Neural progenitor cell (in vitro differentiated cells): ENCODE measurements at regions not wholly inside any gene's neighbourhood (a gene's known extent, or its start where the extent isn't known, plus 50 kb on each side); places are given as distances from the start of the nearest gene placed in this dataset.

Experiments used
- DNase-seq: peaks from one replicate; pipeline ENCODE4 v3.0.0-alpha.2; 2016; ENCODE audit warnings: low spot score
- H2AFZ ChIP-seq: fragments of 200-600 bp; sonication (generic); replicated peaks from 2 replicates; pipeline ENCODE4 v1.6.1; 2016; ENCODE audit warnings: antibody characterized with exemption
- H3F3A ChIP-seq: fragments of 200-600 bp; sonication (generic); 2 replicates; pipeline ENCODE4 v1.6.1; 2016; ENCODE audit warnings: antibody characterized with exemption, low read depth
- H3K27ac ChIP-seq: fragments of 200-600 bp; sonication (generic); 2 replicates; pipeline ENCODE4 v1.5.1; 2016; ENCODE audit warnings: mild to moderate bottlenecking
- H3K27me3 ChIP-seq: fragments of 200-600 bp; sonication (generic); 2 replicates; pipeline ENCODE4 v1.6.1; 2016; ENCODE audit warnings: mild to moderate bottlenecking, moderate library complexity
- H3K36me3 ChIP-seq: fragments of 200-600 bp; sonication (generic); 2 replicates; pipeline ENCODE4 v1.5.1; 2016
- H3K4me1 ChIP-seq: fragments of 200-600 bp; sonication (generic); 2 replicates; pipeline ENCODE4 v1.6.1; 2016; ENCODE audit warnings: mixed run types
- H3K4me2 ChIP-seq: fragments of 200-600 bp; sonication (generic); 2 replicates; pipeline ENCODE4 v1.6.1; 2016
- H3K4me3 ChIP-seq: fragments of 200-600 bp; sonication (generic); 2 replicates; pipeline ENCODE4 v1.5.1; 2016
- H3K79me2 ChIP-seq: fragments of 200-600 bp; sonication (generic); 2 replicates; pipeline ENCODE4 v1.6.1; 2016; ENCODE audit warnings: low read depth
- H3K9ac ChIP-seq: fragments of 200-600 bp; sonication (generic); 2 replicates; pipeline ENCODE4 v1.6.1; 2016
- H3K9me3 ChIP-seq: fragments of 200-600 bp; sonication (generic); 2 replicates; pipeline ENCODE4 v1.5.1; 2016; ENCODE audit warnings: low read depth
- H4K20me1 ChIP-seq: fragments of 200-600 bp; sonication (generic); 2 replicates; pipeline ENCODE4 v1.6.1; 2016; ENCODE audit warnings: low read depth
- H3K27ac Mint-ChIP-seq: 3 replicates; pipeline ENCODE4 v1.8.0; 2021; ENCODE audit warnings: mixed read lengths
- H3K27me3 Mint-ChIP-seq: 2 replicates; pipeline ENCODE4 v1.8.0; 2022; ENCODE audit warnings: low read depth, mild to moderate bottlenecking, inconsistent platforms, moderate library complexity, mixed read lengths; ENCODE audit not compliant: insufficient read depth
- H3K36me3 Mint-ChIP-seq: 3 replicates; pipeline ENCODE4 v1.8.0; 2021; ENCODE audit warnings: mixed read lengths
- H3K4me1 Mint-ChIP-seq: 3 replicates; pipeline ENCODE4 v1.8.0; 2021; ENCODE audit warnings: mixed read lengths
- H3K4me3 Mint-ChIP-seq: 3 replicates; pipeline ENCODE4 v1.8.0; 2021; ENCODE audit warnings: mild to moderate bottlenecking, moderate library complexity, mixed read lengths
- H3K9me3 Mint-ChIP-seq: 3 replicates; pipeline ENCODE4 v1.8.0; 2020; ENCODE audit warnings: mixed read lengths
- EZH2 ChIP-seq: fragments of 200-600 bp; sonication (generic); IDR thresholded peaks from 2 replicates; pipeline ENCODE4 v1.6.1; 2017; ENCODE audit warnings: antibody characterized with exemption, mild to moderate bottlenecking, moderate library complexity
- EZH2phosphoT487 ChIP-seq: fragments of 200-600 bp; sonication (generic); IDR thresholded peaks from 2 replicates; pipeline ENCODE4 v1.6.1; 2017; ENCODE audit warnings: antibody characterized with exemption
- TF ChIP-seq, protein P1 (sequence below): fragments of 200-600 bp; sonication (generic); IDR thresholded peaks from 2 replicates; pipeline ENCODE4 v1.5.1; 2017; ENCODE audit warnings: antibody characterized with exemption, mild to moderate bottlenecking

DNA sequence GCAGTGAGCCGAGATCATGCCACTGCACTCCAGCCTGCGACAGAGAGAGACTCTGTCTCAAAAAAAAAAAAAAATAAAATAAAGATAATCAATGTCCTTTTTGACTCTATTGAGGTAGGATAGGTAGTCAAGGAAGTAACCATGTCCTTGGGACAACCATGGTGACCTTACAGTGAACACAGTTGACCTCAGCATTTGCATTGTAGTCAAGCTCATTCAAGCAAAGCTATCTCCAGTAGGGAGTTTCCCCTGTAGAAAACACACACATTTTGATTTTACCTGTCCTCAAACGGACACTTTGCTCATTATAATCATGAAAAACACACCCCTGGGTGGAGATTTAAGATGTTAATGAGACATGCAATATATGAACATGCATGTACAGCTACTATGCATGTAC lies 171.7 kb downstream of the KIF20B start:
- H3K36me3 Mint-ChIP-seq: no peaks in the 10 kb centered on the region
- Histone ChIP-seq H3K36me3 (no peaks in the 10 kb centered on the region), H3K4me3 (no peak overlapping the region), H4K20me1 (no peaks in the 10 kb centered on the region), H3K9ac (no peak overlapping the region), H3K79me2 (no peaks in the 10 kb centered on the region), H3K27me3 (no peaks in the 10 kb centered on the region), H3K27ac (no peak overlapping the region), H3F3A (no peaks in the 10 kb centered on the region), H2AFZ (no peak overlapping the region), H3K9me3 (no peaks in the 10 kb centered on the region), H3K4me2 (no peak overlapping the region), H3K4me1 (no peaks in the 10 kb centered on the region)
- DNase-seq: no peak
- no peaks in the 10 kb centered on the region for H3K27me3 Mint-ChIP-seq
- no peaks in the 10 kb centered on the region for H3K4me1 Mint-ChIP-seq
- TF ChIP-seq EZH2phosphoT487: no peak
- no peak for TF ChIP-seq EZH2
- TF ChIP-seq, protein P1, sequence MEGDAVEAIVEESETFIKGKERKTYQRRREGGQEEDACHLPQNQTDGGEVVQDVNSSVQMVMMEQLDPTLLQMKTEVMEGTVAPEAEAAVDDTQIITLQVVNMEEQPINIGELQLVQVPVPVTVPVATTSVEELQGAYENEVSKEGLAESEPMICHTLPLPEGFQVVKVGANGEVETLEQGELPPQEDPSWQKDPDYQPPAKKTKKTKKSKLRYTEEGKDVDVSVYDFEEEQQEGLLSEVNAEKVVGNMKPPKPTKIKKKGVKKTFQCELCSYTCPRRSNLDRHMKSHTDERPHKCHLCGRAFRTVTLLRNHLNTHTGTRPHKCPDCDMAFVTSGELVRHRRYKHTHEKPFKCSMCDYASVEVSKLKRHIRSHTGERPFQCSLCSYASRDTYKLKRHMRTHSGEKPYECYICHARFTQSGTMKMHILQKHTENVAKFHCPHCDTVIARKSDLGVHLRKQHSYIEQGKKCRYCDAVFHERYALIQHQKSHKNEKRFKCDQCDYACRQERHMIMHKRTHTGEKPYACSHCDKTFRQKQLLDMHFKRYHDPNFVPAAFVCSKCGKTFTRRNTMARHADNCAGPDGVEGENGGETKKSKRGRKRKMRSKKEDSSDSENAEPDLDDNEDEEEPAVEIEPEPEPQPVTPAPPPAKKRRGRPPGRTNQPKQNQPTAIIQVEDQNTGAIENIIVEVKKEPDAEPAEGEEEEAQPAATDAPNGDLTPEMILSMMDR: no peak
- peaks cover 2% of the 10 kb centered on the region for H3K9me3 Mint-ChIP-seq
- no peak overlapping the region for H3K27ac Mint-ChIP-seq
- H3K4me3 Mint-ChIP-seq: no peak overlapping the region

DNA sequence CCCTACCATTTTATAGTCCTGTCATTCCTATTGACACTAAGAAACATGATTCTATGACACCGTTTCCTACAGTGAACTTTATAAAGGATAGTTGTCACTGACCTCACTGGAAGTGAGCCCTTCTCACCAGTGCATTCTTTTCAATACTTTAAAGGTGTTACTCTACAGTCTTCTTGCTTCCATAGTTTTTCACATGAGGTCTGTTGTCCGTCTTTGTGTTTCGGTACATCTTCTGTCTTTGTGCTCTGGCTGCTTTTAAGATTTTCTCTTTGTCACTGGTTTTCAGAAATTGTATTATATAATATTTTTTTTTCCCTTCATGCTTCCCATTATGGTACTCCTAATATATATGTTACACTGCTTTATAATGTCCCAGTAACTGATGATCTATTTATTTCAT lies 174.2 kb downstream of the KIF20B start:
- Mint-ChIP-seq H3K27me3 (no peaks in the 10 kb centered on the region), H3K4me3 (no peak overlapping the region), H3K27ac (no peak overlapping the region), H3K9me3 (peaks cover 2% of the 10 kb centered on the region), H3K4me1 (no peaks in the 10 kb centered on the region), H3K36me3 (no peaks in the 10 kb centered on the region)
- H3K4me2 ChIP-seq: no peak overlapping the region
- no peak overlapping the region for H3K4me3 ChIP-seq
- no peaks in the 10 kb centered on the region for H3K4me1 ChIP-seq
- H3K9me3 ChIP-seq: no peaks in the 10 kb centered on the region
- H3K9ac ChIP-seq: no peak overlapping the region
- H2AFZ ChIP-seq: no peak overlapping the region
- H3K36me3 ChIP-seq: no peaks in the 10 kb centered on the region
- TF ChIP-seq EZH2 (no peak), EZH2phosphoT487 (no peak)
- TF ChIP-seq, protein P1: no peak
- no peak for DNase-seq
- H3K27me3 ChIP-seq: no peaks in the 10 kb centered on the region
- H3K27ac ChIP-seq: no peak overlapping the region
- H4K20me1 ChIP-seq: no peaks in the 10 kb centered on the region
- no peaks in the 10 kb centered on the region for H3F3A ChIP-seq
- H3K79me2 ChIP-seq: no peaks in the 10 kb centered on the region

- H3K27me3 ChIP-seq: no peaks in the 10 kb centered on the region
- H3F3A ChIP-seq: no peaks in the 10 kb centered on the region
- Mint-ChIP-seq H3K36me3 (no peaks in the 10 kb centered on the region), H3K27ac (no peak overlapping the region), H3K4me3 (no peak overlapping the region), H3K4me1 (no peaks in the 10 kb centered on the region), H3K9me3 (peaks cover 12% of the 10 kb centered on the region), H3K27me3 (no peaks in the 10 kb centered on the region)
- no peaks in the 10 kb centered on the region for H3K4me1 ChIP-seq
- H3K79me2 ChIP-seq: no peaks in the 10 kb centered on the region
- no peak overlapping the region for H2AFZ ChIP-seq
- no peak overlapping the region for H3K4me3 ChIP-seq
- no peak overlapping the region for H3K27ac ChIP-seq
- no peaks in the 10 kb centered on the region for H3K9me3 ChIP-seq
- H3K9ac ChIP-seq: no peak overlapping the region
- H4K20me1 ChIP-seq: no peaks in the 10 kb centered on the region
- TF ChIP-seq EZH2phosphoT487: no peak
- TF ChIP-seq, protein P1: no peak
- TF ChIP-seq EZH2: no peak
- DNase-seq: no peak
- H3K4me2 ChIP-seq: no peak overlapping the region
- H3K36me3 ChIP-seq: no peaks in the 10 kb centered on the region
Measured at GRCh38 chr10:89879121-89879520, 177.7 kb downstream of the KIF20B start.

GRCh38 chr10:89887406-89887805 lies 186.0 kb downstream of the KIF20B start:
- H3F3A ChIP-seq: no peaks in the 10 kb centered on the region
- no peak overlapping the region for H3K4me3 ChIP-seq
- no peaks in the 10 kb centered on the region for H4K20me1 ChIP-seq
- no peaks in the 10 kb centered on the region for H3K36me3 Mint-ChIP-seq
- no peaks in the 10 kb centered on the region for H3K79me2 ChIP-seq
- H3K9me3 Mint-ChIP-seq: no peaks in the 10 kb centered on the region
- H3K27me3 ChIP-seq: no peaks in the 10 kb centered on the region
- H3K4me1 Mint-ChIP-seq: peaks cover 7% of the 10 kb centered on the region
- no peak overlapping the region for H3K27ac ChIP-seq
- no peaks in the 10 kb centered on the region for H3K27me3 Mint-ChIP-seq
- H3K9ac ChIP-seq: no peak overlapping the region
- no peak overlapping the region for H3K4me2 ChIP-seq
- H3K4me3 Mint-ChIP-seq: no peak overlapping the region
- H3K36me3 ChIP-seq: no peaks in the 10 kb centered on the region
- no peak overlapping the region for H3K27ac Mint-ChIP-seq
- H3K9me3 ChIP-seq: no peaks in the 10 kb centered on the region
- H3K4me1 ChIP-seq: peaks cover 11% of the 10 kb centered on the region
- DNase-seq: no peak
- TF ChIP-seq EZH2phosphoT487: no peak
- peak overlapping the region; percentile 37 for H2AFZ ChIP-seq
